NCI-H1436 (cell line): ENCODE measurements at regions not wholly inside any gene's neighbourhood (a gene's known extent, or its start where the extent isn't known, plus 50 kb on each side); places are given as distances from the start of the nearest gene placed in this dataset.
"Not testable (repeated sequence)": the region's sequence is repeated elsewhere in the genome, so short reads cannot be mapped to it uniquely, and the experiment has no call there.

Experiments
- DNase-seq: peaks from one replicate; lab custom pipeline; 2025; lab: John Stamatoyannopoulos, UW

GRCh38 chr3:191646242-191646641 lies 185.3 kb downstream of the PYDC2 start:
- DNase-seq = no peak

DNA sequence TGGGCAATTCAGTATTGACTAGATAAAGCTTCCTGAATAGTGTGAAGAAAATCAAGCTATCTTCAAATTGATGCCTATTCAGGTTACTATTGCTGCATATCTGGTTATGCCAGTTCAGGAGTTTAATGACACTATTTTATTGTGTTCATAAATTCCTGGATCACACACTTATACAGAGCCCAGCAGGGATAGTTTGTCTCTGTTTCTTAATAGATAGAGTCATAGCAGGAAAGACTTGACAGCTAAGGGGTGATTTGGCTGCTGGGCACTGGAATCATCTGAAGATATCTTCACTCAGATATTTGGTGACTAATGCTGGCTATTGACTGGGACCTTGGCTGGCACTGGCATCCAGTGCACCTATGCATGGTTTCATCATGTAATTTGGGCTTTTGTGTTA lies 187.8 kb downstream of the PYDC2 start:
- no peak for DNase-seq

GRCh38 chr3:191649626-191650025 lies 188.7 kb downstream of the PYDC2 start:
- no peak for DNase-seq

DNA sequence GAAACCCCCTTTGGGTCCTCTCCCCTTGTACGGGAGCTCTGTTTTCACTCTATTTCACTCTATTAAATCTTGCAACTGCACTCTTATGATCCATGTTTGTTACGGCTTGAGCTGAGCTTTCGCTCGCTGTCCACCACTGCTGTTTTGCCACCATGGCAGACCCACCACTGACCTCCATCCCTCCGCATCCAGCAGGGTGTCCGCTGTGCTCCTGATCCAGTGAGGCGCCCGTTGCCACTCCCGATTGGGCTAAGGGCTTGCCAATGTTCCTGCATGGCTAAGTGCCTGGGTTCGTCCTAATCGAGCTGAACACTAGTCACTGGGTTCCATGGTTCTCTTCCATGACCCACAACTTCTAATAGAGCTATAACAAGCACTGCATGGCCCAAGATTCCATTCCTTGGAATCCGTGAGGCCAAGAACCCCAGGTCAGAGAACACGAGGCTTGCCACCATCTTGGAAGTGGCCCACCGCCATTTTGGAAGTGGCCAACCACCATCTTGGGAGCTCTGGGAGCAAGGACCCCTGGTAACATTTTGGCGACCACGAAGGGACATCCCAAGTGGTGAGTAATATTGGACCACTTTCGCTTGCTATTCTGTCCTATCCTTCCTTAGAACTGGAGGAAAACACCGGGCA lies 197.9 kb downstream of the PYDC2 start:
- not testable (repeated sequence) for DNase-seq

GRCh38 chr3:191662150-191662549 lies 201.2 kb downstream of the PYDC2 start:
- not testable (repeated sequence) for DNase-seq

DNA sequence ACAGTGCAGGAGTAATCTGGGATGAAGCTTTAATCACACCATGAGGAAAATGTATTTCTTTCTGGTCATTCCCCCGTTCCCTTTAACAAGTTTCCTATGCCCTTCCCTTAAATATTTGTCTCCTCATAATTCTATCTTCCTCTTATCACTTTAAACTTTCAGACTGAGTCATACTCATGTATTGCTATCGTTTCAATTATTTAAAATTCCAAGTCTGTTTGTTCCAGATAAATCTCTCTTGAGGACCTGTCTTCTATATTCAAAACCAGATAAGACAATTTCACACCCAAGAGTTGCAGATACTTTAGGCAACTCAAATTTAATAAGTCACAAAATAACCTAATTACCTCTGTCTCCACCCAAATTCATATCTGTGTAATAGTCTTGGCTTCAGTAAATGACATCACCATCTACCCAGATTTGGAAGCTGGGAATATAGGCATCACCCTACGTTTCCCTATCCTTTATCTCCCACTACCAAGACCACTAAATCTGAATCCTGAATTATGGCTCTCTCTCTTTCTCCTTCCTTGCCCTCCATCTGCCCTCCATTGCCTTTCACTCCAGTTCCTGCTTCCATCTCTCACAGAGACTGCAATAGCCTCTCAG lies 220.1 kb downstream of the PYDC2 start:
- no peak for DNase-seq

GRCh38 chr3:191682961-191683360 lies 222.0 kb downstream of the PYDC2 start:
- no peak for DNase-seq

GRCh38 chr3:191686626-191687025 lies 225.7 kb downstream of the PYDC2 start:
- no peak for DNase-seq

- no peak for DNase-seq
These were observed 227.9 kb downstream of the PYDC2 start for GRCh38 chr3:191688756-191689433.

DNA sequence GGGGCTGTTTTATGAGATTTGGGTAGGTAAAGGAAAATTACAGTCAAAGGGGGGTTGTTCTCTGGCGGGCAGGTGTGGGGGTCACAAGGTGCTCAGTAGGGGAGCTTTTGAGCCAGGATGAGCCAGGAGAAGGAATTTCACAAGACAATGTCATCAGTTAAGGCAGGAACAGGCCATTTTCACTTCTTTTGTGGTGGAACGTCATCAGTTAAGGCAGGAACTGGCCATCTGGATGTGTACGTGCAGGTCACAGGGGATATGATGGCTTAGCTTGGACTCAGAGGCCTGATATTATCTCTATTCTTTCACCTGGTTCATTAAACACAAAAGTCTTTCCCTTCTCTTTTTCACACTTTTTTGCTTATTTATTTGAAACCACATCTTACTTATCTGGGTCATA lies 230.2 kb downstream of the PYDC2 start:
- not testable (repeated sequence) for DNase-seq

- no peak for DNase-seq
These were observed 234.3 kb downstream of the PYDC2 start for GRCh38 chr3:191695131-191695814.

DNA sequence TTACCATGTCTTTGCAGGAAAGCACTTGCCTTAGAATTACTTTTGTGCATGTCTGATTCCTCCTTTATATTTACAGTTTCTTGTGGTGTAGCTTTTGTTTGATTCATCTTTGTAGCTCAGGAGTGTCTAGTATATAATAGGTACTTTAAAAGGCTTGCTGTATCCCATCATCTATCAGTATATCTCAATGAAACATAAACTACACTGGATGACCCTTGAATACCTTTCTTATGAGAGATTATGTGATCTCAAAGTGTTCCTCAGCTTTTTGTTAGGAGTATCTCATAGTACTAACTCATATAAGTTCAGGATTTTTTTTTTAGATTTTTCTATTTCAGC lies 234.8 kb downstream of the PYDC2 start:
- DNase-seq = no peak

DNA sequence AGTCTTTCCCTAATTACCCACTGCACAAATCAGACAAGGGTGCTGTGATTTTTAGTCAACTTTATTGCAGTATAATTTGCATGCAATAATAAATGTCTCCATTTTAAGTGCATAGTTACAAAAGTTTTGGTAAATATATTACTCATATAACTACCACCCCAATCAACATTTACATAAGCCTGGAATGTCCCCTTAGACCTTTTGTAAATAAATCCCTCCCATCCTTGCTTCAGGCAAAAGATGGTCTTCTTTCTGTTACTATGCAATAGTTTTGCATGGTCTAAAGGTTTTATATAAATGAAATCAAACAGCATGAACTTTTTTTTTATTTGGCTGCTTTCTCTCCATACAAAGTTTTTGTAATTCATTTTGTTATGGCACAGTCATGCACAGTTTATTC lies 235.4 kb downstream of the PYDC2 start:
- no peak for DNase-seq

DNA sequence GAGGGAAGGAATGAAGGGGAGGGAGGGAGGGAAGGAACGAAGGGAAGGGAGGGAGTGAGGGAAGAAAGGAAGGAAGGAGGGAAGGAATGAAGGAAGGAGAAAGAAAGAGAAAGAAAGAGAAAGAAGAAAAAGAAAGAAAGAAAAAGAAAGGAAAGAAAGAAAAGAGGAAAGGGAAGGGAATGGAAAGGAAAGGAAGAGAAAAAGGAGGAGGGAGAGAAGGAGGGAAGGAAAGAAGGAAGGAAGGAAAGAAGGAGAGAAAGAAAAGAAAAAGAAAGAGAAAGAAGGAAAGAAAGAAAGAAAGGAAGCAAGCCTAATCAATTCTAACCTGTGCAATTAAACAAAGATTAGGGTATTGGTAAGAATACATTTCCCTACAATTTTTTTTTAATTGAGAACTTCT lies 238.6 kb downstream of the PYDC2 start:
- no peak for DNase-seq

GRCh38 chr3:191702121-191702520 lies 241.2 kb downstream of the PYDC2 start:
- DNase-seq = no peak

- DNase-seq = no peak
These were observed 246.9 kb downstream of the PYDC2 start for GRCh38 chr3:191707817-191708216.

GRCh38 chr3:191715585-191715984 lies 254.6 kb downstream of the PYDC2 start:
- DNase-seq = no peak

DNA sequence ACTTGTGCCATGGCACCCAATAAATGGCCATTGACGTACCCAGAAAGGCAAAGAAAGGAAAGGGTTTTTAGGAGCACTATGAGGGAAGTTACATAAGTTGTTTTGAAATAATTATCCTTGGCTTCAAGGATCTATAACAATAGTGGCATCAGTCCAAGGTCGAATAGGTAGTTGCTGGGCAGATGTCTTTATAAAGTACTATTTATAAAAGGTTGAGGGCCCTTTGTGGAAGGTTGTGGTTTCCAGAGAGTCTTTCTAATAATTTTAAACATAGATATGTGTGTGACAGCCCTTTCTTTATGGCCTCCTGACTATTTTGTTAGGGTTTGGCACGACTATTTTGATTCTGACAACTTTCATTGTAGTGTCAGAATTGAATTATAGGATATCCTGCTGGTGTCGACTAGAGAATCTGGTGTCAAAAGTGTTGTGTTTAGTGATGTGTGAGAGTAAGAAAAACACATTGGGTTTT lies 260.5 kb downstream of the PYDC2 start:
- no peak for DNase-seq

- no peak for DNase-seq
These were observed 261.0 kb downstream of the PYDC2 start for GRCh38 chr3:191721990-191722389.

DNA sequence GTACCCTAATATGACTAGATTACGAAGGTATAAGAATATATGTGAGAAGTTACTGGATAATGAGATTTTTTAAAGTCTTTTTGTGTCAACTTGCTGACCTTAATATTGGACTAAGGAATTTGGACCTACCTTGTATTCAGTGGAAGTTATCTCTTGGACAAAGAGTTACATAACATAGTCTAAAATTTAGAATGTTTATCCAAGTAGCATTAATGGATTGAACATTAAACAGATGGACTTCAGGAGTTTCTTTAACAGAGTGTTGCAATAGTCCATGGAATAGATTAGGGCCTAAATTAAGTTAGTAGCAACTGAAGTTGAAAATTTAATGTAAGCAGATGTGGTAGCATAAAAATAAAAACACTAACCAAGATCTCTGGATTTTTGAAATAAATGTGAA lies 266.4 kb downstream of the PYDC2 start:
- DNase-seq = no peak

- DNase-seq = no peak
These were observed 267.2 kb downstream of the PYDC2 start for GRCh38 chr3:191728186-191728585.

DNA sequence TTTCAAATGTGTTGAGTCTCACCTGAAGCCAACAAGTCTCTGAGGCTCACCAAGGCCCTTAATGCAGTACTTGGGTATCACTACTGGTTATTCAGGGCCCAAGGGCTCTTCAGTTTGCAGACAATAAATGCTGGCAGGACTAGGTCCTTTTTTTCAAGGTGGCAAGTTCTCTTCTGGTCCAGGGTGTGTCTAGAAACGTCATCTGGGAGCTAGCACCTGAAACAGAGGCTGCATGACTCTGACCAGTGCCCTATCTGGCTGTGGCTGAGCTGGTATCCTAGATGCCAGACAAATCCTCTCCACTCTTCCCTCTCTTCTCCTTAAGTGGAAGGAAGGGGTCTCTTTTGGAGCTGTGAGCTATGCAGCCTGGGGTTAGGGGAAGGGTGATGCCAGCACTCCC lies 276.8 kb downstream of the PYDC2 start:
- no peak for DNase-seq

DNA sequence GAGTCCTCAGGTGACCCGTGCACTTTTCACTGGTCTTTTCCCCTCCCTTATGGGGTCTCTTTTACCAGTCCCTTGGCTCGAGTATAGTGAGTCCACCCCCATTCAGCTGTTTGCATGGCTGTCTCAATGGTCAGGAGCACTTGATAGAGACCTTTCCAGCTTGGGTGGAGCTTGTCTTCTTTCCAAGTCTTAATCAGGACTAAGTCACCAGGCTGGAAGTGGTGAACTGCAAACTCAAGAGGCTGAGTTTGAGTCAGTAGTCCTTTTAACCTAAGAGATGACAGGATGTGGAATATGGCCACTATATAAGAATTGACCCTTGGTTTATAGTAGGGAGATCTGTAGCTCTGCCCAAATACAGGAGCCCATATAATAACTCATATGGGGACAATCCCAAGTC lies 279.7 kb downstream of the PYDC2 start:
- DNase-seq = no peak
